SU-DHL-6 (cell line): ENCODE measurements at regions not wholly inside any gene's neighbourhood (a gene's known extent, or its start where the extent isn't known, plus 50 kb on each side); places are given as distances from the start of the nearest gene placed in this dataset.

Experiments
- H2AFZ ChIP-seq: fragments of 200-600 bp; sonication (generic); 2 replicates; pipeline ENCODE4 v1.6.1; 2014; ENCODE audit warnings: low read depth, mild to moderate bottlenecking, moderate library complexity, mixed read lengths, antibody characterized with exemption, low read length; ENCODE audit not compliant: severe bottlenecking
- H3F3A ChIP-seq: fragments of 200-600 bp; shearing (Covaris generic); 2 replicates; pipeline ENCODE4 v1.6.0; 2016; ENCODE audit warnings: antibody characterized with exemption, mild to moderate bottlenecking; ENCODE audit not compliant: insufficient read depth
- H3K27ac ChIP-seq: fragments of 200-600 bp; sonication (generic); 2 replicates; pipeline ENCODE4 v1.5.1; 2016; ENCODE audit warnings: low read depth, mild to moderate bottlenecking, low read length, moderate library complexity, mixed read lengths
- H3K27me3 ChIP-seq: fragments of 200-600 bp; sonication (generic), shearing (Covaris generic); 2 replicates; pipeline ENCODE4 v1.6.0; 2014; ENCODE audit warnings: mild to moderate bottlenecking, low read length
- H3K36me3 ChIP-seq: fragments of 200-600 bp; sonication (generic); 2 replicates; pipeline ENCODE4 v1.6.1; 2014; ENCODE audit warnings: mild to moderate bottlenecking, low read length, mixed read lengths
- H3K4me2 ChIP-seq: fragments of 300-600, 200-600 bp; shearing (Covaris generic), sonication (generic); 2 replicates; pipeline ENCODE4 v1.6.0; 2014; ENCODE audit warnings: low read length, low read depth, mild to moderate bottlenecking; ENCODE audit not compliant: poor library complexity, severe bottlenecking
- H3K4me3 ChIP-seq: fragments of 200-600 bp; sonication (generic); 2 replicates; pipeline ENCODE4 v1.5.1; 2014; ENCODE audit warnings: antibody characterized with exemption, low read length, mild to moderate bottlenecking, mixed read lengths; ENCODE audit not compliant: insufficient read depth, poor library complexity, severe bottlenecking
- H3K79me2 ChIP-seq: fragments of 200-600 bp; sonication (generic); 2 replicates; pipeline ENCODE4 v1.6.1; 2014; ENCODE audit warnings: mild to moderate bottlenecking, low read length, moderate library complexity; ENCODE audit not compliant: insufficient read depth
- H3K9ac ChIP-seq: fragments of 200-600 bp; sonication (generic); 2 replicates; pipeline ENCODE4 v1.7.0; 2014; ENCODE audit warnings: mild to moderate bottlenecking, low read length
- H3K9me2 ChIP-seq: fragments of 200-600 bp; sonication (generic); replicated peaks from 2 replicates; pipeline ENCODE4 v1.6.1; 2014; ENCODE audit warnings: low read length; ENCODE audit not compliant: insufficient read depth
- H3K9me3 ChIP-seq: fragments of 200-600 bp; sonication (generic); 2 replicates; pipeline ENCODE4 v1.6.1; 2014; ENCODE audit warnings: low read length, mixed read lengths; ENCODE audit not compliant: insufficient read depth
- H4K20me1 ChIP-seq: fragments of 200-600 bp; sonication (generic); 2 replicates; pipeline ENCODE4 v1.6.1; 2014; ENCODE audit warnings: low read depth, mild to moderate bottlenecking, antibody characterized with exemption, low read length, moderate library complexity, mixed read lengths
- CTCF ChIP-seq: fragments of 200-600 bp; sonication (generic); IDR thresholded peaks from one replicate; pipeline ENCODE4 v1.5.1; 2017; ENCODE audit warnings: antibody characterized with exemption, mild to moderate bottlenecking, low read length, moderate library complexity; ENCODE audit not compliant: insufficient read depth, poor library complexity, severe bottlenecking
- EZH2phosphoT487 ChIP-seq: fragments of 200-600 bp; sonication (generic), shearing (Covaris generic); conservative IDR thresholded peaks from 2 replicates; pipeline ENCODE4 v1.6.1; 2018; ENCODE audit warnings: mild to moderate bottlenecking, antibody characterized with exemption, low read length, moderate library complexity, mixed read lengths

GRCh38 chr4:112942077-112942476 is 107.4 kb upstream of the ANK2 start:
- Histone ChIP-seq H3K36me3 (no peaks in the 10 kb centered on the region), H3K4me3 (no peak overlapping the region), H2AFZ (no peak overlapping the region), H4K20me1 (no peaks in the 10 kb centered on the region), H3K79me2 (no peaks in the 10 kb centered on the region), H3K9me3 (no peaks in the 10 kb centered on the region), H3K9ac (no peak overlapping the region), H3F3A (no peaks in the 10 kb centered on the region), H3K27me3 (no peaks in the 10 kb centered on the region), H3K9me2 (no peaks in the 10 kb centered on the region), H3K4me2 (no peak overlapping the region), H3K27ac (no peak overlapping the region)
- no peak for TF ChIP-seq EZH2phosphoT487
- no peak for TF ChIP-seq CTCF

GRCh38 chr4:112942997-112943396 is 106.5 kb upstream of the ANK2 start:
- Histone ChIP-seq H3K4me2 (no peak overlapping the region), H3K79me2 (no peaks in the 10 kb centered on the region), H3K36me3 (no peaks in the 10 kb centered on the region), H3F3A (no peaks in the 10 kb centered on the region), H2AFZ (no peak overlapping the region), H3K9me2 (no peaks in the 10 kb centered on the region), H3K27me3 (no peaks in the 10 kb centered on the region), H3K9me3 (no peaks in the 10 kb centered on the region), H3K9ac (no peak overlapping the region), H3K4me3 (no peak overlapping the region), H3K27ac (no peak overlapping the region), H4K20me1 (no peaks in the 10 kb centered on the region)
- TF ChIP-seq EZH2phosphoT487 (no peak), CTCF (no peak)

GRCh38 chr4:112944006-112944405 is 105.4 kb upstream of the ANK2 start:
- Histone ChIP-seq H4K20me1 (no peaks in the 10 kb centered on the region), H3F3A (no peaks in the 10 kb centered on the region), H3K4me3 (no peak overlapping the region), H3K27ac (no peak overlapping the region), H3K27me3 (no peaks in the 10 kb centered on the region), H3K9ac (no peak overlapping the region), H3K9me3 (no peaks in the 10 kb centered on the region), H2AFZ (no peak overlapping the region), H3K9me2 (no peaks in the 10 kb centered on the region), H3K36me3 (no peaks in the 10 kb centered on the region), H3K4me2 (no peak overlapping the region), H3K79me2 (no peaks in the 10 kb centered on the region)
- TF ChIP-seq EZH2phosphoT487 (no peak), CTCF (no peak)

GRCh38 chr4:112946127-112946526 is 103.3 kb upstream of the ANK2 start:
- no peaks in the 10 kb centered on the region for H3F3A ChIP-seq
- no peaks in the 10 kb centered on the region for H3K79me2 ChIP-seq
- no peaks in the 10 kb centered on the region for H3K9me3 ChIP-seq
- H3K4me3 ChIP-seq, result no peak overlapping the region
- no peak overlapping the region for H3K27ac ChIP-seq
- no peak overlapping the region for H3K4me2 ChIP-seq
- no peaks in the 10 kb centered on the region for H3K27me3 ChIP-seq
- no peaks in the 10 kb centered on the region for H3K9me2 ChIP-seq
- no peaks in the 10 kb centered on the region for H3K36me3 ChIP-seq
- H2AFZ ChIP-seq, result no peak overlapping the region
- TF ChIP-seq CTCF, result no peak
- no peak for TF ChIP-seq EZH2phosphoT487
- no peaks in the 10 kb centered on the region for H4K20me1 ChIP-seq
- no peak overlapping the region for H3K9ac ChIP-seq
